ENCODE measurements at regions not wholly inside any gene's neighbourhood (a gene's known extent, or its start where the extent isn't known, plus 50 kb on each side); places are given as distances from the start of the nearest gene placed in this dataset.
"Not testable (repeated sequence)": the region's sequence is repeated elsewhere in the genome, so short reads cannot be mapped to it uniquely, and the experiment has no call there.

DNA sequence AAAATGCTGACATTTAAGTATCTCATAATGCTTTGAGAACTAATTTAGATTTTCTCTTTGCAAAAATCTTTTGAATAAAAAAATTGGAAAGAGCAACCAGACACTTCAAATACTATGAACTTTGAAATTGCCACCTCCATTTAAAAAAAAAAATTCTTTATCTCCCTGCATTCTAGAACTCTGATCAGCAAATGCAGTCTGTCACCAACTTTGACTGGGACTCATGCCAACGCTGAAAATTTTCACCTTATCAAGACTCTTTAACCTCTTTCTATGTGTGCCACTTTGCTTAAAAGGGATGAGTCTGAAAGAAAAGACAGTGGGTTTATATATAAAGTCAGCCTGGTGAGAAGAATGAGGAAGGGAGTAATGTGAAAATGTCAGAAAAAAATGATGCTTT, 191.2 kb upstream of the ARPP21 start:
- intact Hi-C loops (cut with DNase I; ENCODE audit: low total_unique reads) = no loop called here
- TF ChIP-seq POLR2A (IDR thresholded peaks at IDR 0.05) = no peak
- TF ChIP-seq, protein P1, sequence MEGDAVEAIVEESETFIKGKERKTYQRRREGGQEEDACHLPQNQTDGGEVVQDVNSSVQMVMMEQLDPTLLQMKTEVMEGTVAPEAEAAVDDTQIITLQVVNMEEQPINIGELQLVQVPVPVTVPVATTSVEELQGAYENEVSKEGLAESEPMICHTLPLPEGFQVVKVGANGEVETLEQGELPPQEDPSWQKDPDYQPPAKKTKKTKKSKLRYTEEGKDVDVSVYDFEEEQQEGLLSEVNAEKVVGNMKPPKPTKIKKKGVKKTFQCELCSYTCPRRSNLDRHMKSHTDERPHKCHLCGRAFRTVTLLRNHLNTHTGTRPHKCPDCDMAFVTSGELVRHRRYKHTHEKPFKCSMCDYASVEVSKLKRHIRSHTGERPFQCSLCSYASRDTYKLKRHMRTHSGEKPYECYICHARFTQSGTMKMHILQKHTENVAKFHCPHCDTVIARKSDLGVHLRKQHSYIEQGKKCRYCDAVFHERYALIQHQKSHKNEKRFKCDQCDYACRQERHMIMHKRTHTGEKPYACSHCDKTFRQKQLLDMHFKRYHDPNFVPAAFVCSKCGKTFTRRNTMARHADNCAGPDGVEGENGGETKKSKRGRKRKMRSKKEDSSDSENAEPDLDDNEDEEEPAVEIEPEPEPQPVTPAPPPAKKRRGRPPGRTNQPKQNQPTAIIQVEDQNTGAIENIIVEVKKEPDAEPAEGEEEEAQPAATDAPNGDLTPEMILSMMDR (IDR thresholded peaks at IDR 0.05) = no peak
- WGBS, 2 donors = 56 to 58% methylated on average over 1 of the region's 1 CpG
- DNase-seq (ENCODE audit: low spot score in 2 of 2) = no peak
- no peak overlapping the region for H3K4me3 ChIP-seq (ENCODE audit: low read depth, poor library complexity, severe bottlenecking)

DNA sequence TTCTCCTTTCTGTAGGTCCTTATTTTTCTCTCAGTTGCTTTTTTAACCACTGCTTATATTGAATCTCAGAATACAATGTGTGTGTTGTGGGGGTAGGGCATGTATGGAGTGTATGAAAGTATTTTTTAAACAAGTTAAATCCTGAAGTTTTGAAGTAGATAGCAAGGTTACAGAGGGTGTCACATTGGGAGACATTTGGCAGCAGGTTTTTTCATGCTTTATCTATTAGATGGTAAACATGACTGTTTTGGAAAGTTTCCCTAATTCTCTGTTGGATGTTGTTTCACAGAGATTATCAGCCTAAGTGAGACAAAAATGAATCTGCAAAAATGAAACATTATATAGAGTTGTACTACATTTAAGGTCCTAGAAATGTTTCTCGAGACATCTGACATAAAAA, 190.6 kb upstream of the ARPP21 start:
- TF ChIP-seq, protein P1 (IDR thresholded peaks at IDR 0.05) = no peak
- TF ChIP-seq POLR2A (IDR thresholded peaks at IDR 0.05) = no peak
- intact Hi-C loops (cut with DNase I; ENCODE audit: low total_unique reads) = no loop called here
- no peak overlapping the region for H3K4me3 ChIP-seq (ENCODE audit: low read depth, poor library complexity, severe bottlenecking)
- WGBS, 2 donors = 81 to 85% methylated on average over 1 of the region's 1 CpG
- DNase-seq (ENCODE audit: low spot score in 2 of 2) = no peak

DNA sequence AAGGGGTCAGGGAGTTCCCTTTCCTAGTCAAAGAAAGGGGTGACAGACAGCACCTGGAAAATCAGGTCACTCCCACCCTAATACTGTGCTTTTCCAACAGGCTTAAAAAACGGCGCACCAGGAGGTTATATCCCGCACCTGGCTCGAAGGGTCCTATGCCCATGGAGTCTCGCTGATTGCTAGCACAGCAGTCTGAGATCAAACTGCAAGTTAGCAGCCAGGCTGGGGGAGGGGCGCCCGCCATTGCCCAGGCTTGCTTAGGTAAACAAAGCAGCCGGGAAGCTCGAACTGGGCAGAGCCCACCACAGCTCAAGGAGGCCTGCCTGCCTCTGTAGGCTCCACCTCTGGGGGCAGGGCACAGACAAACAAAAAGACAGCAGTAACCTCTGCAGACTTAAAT, 184.5 kb upstream of the ARPP21 start:
- intact Hi-C loops (cut with DNase I; ENCODE audit: low total_unique reads); DNase-seq (ENCODE audit: low spot score in 2 of 2); H3K4me3 ChIP-seq (ENCODE audit: low read depth, poor library complexity, severe bottlenecking): not testable (repeated sequence)
- WGBS, 2 donors = 89 to 93% methylated on average over 8 to 9 of the region's 9 CpGs

DNA sequence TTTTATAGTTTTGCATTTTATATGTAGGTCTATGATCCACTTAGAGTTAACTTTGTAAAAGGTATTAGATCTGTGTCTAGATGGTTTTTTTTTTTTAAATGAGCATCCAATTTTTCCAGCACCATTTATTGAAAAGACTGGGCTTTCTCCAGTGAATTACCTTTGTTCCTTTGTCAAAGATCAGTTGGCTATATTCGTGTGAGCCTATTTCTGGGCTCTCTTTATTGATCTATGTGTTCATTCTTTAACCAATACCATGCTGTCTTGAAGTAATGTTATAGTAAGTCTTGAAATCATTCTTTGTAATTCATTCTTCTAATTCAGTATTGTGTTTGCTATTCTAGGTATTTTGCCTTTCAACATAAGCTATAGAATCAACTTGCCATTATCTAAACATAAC, 165.4 kb upstream of the ARPP21 start:
- no peak for TF ChIP-seq POLR2A (IDR thresholded peaks at IDR 0.05)
- TF ChIP-seq, protein P1 (IDR thresholded peaks at IDR 0.05) = no peak
- no peak for DNase-seq (ENCODE audit: low spot score in 2 of 2)
- intact Hi-C loops (cut with DNase I; ENCODE audit: low total_unique reads) = no loop called here
- 27 to 34% methylated on average over 1 of the region's 1 CpG for WGBS, 2 donors
- no peak overlapping the region for H3K4me3 ChIP-seq (ENCODE audit: low read depth, poor library complexity, severe bottlenecking)

DNA sequence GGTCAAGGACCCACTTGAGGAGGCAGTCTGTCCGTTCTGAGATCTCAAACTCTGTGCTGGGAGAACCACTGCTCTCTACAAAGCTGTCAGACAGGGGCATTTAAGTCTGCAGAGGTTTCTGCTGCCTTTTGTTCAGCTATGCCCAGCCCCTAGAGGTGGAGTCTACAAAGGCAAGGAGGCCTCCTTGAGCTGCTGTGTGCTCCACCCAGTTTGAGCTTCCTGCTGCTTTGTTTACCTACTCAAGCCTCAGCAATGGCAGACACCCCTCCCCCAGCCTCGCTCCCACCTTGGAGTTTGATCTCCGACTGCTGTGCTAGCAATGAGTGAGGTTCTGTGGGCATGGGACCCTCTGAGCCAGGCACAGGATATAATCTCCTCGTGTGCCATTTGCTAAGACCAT, 156.8 kb upstream of the ARPP21 start:
- 80 to 84% methylated on average over 4 of the region's 4 CpGs for WGBS, 2 donors
- H3K4me3 ChIP-seq (ENCODE audit: low read depth, poor library complexity, severe bottlenecking); intact Hi-C loops (cut with DNase I; ENCODE audit: low total_unique reads); DNase-seq (ENCODE audit: low spot score in 2 of 2): not testable (repeated sequence)

DNA sequence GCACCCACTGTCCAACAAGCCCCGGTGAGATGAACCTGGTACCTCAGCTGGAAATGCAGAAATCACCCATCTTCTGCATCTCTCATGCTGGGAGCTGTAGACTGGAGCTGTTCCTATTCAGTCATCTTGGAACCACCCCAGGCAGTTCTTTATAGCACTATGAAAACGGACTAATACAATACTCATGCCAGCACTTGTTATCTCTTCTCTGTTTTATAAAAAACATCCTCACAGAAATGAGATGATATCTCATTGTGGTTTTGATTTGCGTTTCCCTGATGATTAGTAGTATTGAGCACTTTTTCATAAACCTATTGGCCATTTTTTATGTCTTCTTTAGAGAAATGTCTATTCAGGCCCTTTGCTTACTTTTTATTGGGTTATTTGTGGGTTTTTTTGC, 156.2 kb upstream of the ARPP21 start:
- 51 to 55% methylated on average over 3 of the region's 3 CpGs for WGBS, 2 donors
- intact Hi-C loops (cut with DNase I; ENCODE audit: low total_unique reads) = no loop called here
- H3K4me3 ChIP-seq (ENCODE audit: low read depth, poor library complexity, severe bottlenecking) = no peak overlapping the region
- no peak for DNase-seq (ENCODE audit: low spot score in 2 of 2)
- TF ChIP-seq, protein P1 (IDR thresholded peaks at IDR 0.05) = no peak
- no peak for TF ChIP-seq POLR2A (IDR thresholded peaks at IDR 0.05)

DNA sequence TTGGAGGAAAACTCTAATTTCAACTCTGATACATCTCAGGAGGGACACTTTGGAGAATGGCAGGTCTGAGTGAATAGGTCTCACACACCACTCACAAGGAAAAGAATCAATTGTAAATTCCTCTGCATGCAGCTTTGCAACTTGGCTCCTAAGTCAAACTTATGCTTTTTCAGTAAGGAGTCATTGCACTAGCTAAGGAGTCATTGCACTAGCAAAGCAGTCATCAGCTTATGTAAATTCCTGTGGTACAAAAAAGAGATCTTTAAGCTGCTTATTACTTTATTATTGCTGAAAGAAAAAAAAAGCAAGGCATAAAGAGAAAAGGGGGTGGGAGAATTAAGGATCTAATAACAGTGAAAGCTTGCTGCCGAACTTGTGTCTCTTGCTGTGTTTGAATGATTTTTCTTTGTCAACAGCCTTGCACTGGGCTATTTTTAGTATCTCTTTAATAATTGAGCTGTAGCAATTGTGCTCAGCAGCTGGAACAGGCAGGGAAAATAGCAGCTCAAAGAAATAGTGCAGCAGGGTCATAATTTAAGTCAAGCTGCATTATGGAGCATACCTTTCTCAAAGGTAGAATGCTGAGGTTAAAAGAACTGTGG, 154.3 kb upstream of the ARPP21 start:
- WGBS, 2 donors = 30 to 58% methylated on average over 1 of the region's 1 CpG
- intact Hi-C loops (cut with DNase I; ENCODE audit: low total_unique reads) = no loop called here
- TF ChIP-seq, protein P1 (IDR thresholded peaks at IDR 0.05) = no peak
- no peak for DNase-seq (ENCODE audit: low spot score in 2 of 2)
- no peak overlapping the region for H3K4me3 ChIP-seq (ENCODE audit: low read depth, poor library complexity, severe bottlenecking)

Measured in lower leg skin (tissue), 4 donors.